ENCODE measurements at regions not wholly inside any gene's neighbourhood (a gene's known extent, or its start where the extent isn't known, plus 50 kb on each side); places are given as distances from the start of the nearest gene placed in this dataset.

GRCh38 chr4:23360718-23361117 is 529.1 kb downstream of the PPARGC1A start:
- H3K27ac Mint-ChIP-seq, result no peak overlapping the region
- H3K4me1 Mint-ChIP-seq (ENCODE audit: low read depth), result no peaks in the 10 kb centered on the region
- Histone ChIP-seq H3K4me1 (ENCODE audit: insufficient read depth, low read length) (no peaks in the 10 kb centered on the region), H3K27ac (ENCODE audit: low read depth in 1 of 2, low read length in 2 of 2) (no peak overlapping the region), H3K36me3 (ENCODE audit: insufficient read depth, low read length) (no peaks in the 10 kb centered on the region), H3K4me3 (ENCODE audit: low read length) (no peak overlapping the region), H3K9me3 (ENCODE audit: control insufficient read depth in 1 of 2, insufficient read depth in 1 of 2, low read length in 2 of 2) (peaks cover 0 to 15% of the 10 kb centered on the region in 2 experiments), H3K27me3 (ENCODE audit: control insufficient read depth in 1 of 2, insufficient read depth in 2 of 2, low read length in 2 of 2) (no peaks in the 10 kb centered on the region)
- DNase-seq (no peak), ATAC-seq (ENCODE audit: poor library complexity) (no peak)
- H3K4me3 Mint-ChIP-seq, result no peak overlapping the region
- H3K9me3 Mint-ChIP-seq, result no peaks in the 10 kb centered on the region
- ChIA-PET POLR2A (no interaction called here), CTCF (no interaction called here)
- intact Hi-C loops (cut with DNase I, micrococcal nuclease), result no loop called here
- H3K36me3 Mint-ChIP-seq (ENCODE audit: low read depth), result no peaks in the 10 kb centered on the region
- no peak for TF ChIP-seq CTCF (IDR thresholded peaks at IDR 0.05)
- no peaks in the 10 kb centered on the region for H3K27me3 Mint-ChIP-seq

- Histone ChIP-seq H3K4me3 (ENCODE audit: low read length) (no peak overlapping the region), H3K36me3 (ENCODE audit: insufficient read depth, low read length) (no peaks in the 10 kb centered on the region), H3K27ac (ENCODE audit: low read depth in 1 of 2, low read length in 2 of 2) (no peak overlapping the region), H3K9me3 (ENCODE audit: control insufficient read depth in 1 of 2, insufficient read depth in 1 of 2, low read length in 2 of 2) (peaks cover 0 to 2% of the 10 kb centered on the region in 2 experiments), H3K4me1 (ENCODE audit: insufficient read depth, low read length) (no peaks in the 10 kb centered on the region), H3K27me3 (ENCODE audit: control insufficient read depth in 1 of 2, insufficient read depth in 2 of 2, low read length in 2 of 2) (no peaks in the 10 kb centered on the region)
- no peak overlapping the region for H3K4me3 Mint-ChIP-seq
- intact Hi-C loops (cut with DNase I, micrococcal nuclease), result no loop called here
- ChIA-PET POLR2A (no interaction called here), CTCF (no interaction called here)
- H3K4me1 Mint-ChIP-seq (ENCODE audit: low read depth), result no peaks in the 10 kb centered on the region
- no peaks in the 10 kb centered on the region for H3K27me3 Mint-ChIP-seq
- no peak overlapping the region for H3K27ac Mint-ChIP-seq
- H3K9me3 Mint-ChIP-seq, result peaks cover 2% of the 10 kb centered on the region
- ATAC-seq (ENCODE audit: poor library complexity), result no peak
- no peak for TF ChIP-seq CTCF (IDR thresholded peaks at IDR 0.05)
- no peaks in the 10 kb centered on the region for H3K36me3 Mint-ChIP-seq (ENCODE audit: low read depth)
- DNase-seq, result no peak
These were observed 534.6 kb downstream of the PPARGC1A start for GRCh38 chr4:23355258-23355657.

DNA sequence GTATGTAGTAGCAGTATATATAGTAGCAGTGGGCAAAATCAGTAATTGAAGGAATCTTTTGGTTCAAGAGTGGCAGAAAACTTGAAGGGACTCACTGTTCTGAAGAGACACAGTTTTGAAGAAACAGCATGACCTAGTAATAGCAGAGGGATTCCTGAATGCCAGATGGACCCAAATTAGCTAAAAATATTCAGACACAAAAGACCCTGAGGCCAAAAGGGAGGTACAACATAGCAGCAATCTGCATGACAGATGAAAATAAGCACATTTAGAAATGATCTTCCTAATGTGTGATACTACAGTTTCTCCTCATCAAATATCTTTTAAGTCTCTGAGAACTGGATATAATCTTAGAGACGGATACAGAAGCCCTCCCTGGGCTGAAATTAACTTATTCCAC is 536.6 kb downstream of the PPARGC1A start:
- Histone ChIP-seq H3K27ac (ENCODE audit: low read depth in 1 of 2, low read length in 2 of 2) (no peak overlapping the region), H3K36me3 (ENCODE audit: insufficient read depth, low read length) (no peaks in the 10 kb centered on the region), H3K9me3 (ENCODE audit: control insufficient read depth in 1 of 2, insufficient read depth in 1 of 2, low read length in 2 of 2) (no peaks in the 10 kb centered on the region), H3K27me3 (ENCODE audit: control insufficient read depth in 1 of 2, insufficient read depth in 2 of 2, low read length in 2 of 2) (no peaks in the 10 kb centered on the region), H3K4me1 (ENCODE audit: insufficient read depth, low read length) (no peaks in the 10 kb centered on the region), H3K4me3 (ENCODE audit: low read length) (no peak overlapping the region)
- H3K27ac Mint-ChIP-seq, result no peak overlapping the region
- no peak for TF ChIP-seq CTCF (IDR thresholded peaks at IDR 0.05)
- H3K9me3 Mint-ChIP-seq, result peaks cover 2% of the 10 kb centered on the region
- no peaks in the 10 kb centered on the region for H3K36me3 Mint-ChIP-seq (ENCODE audit: low read depth)
- POLR2A ChIA-PET, result no interaction called here
- DNase-seq (no peak), ATAC-seq (ENCODE audit: poor library complexity) (no peak)
- intact Hi-C loops (cut with DNase I, micrococcal nuclease), result no loop called here
- no peaks in the 10 kb centered on the region for H3K27me3 Mint-ChIP-seq
- CTCF ChIA-PET, result no interaction called here
- no peak overlapping the region for H3K4me3 Mint-ChIP-seq
- H3K4me1 Mint-ChIP-seq (ENCODE audit: low read depth), result peaks cover 5% of the 10 kb centered on the region

All from CD4-positive, alpha-beta T cell (primary cell).